Activated CD4-positive, alpha-beta T cell treated with anti-CD3 and anti-CD28 coated beads, Interleukin-2, amount 50 U/mL, for 24 hours (primary cell): ENCODE measurements at regions not wholly inside any gene's neighbourhood (a gene's known extent, or its start where the extent isn't known, plus 50 kb on each side); places are given as distances from the start of the nearest gene placed in this dataset.
"Not testable (repeated sequence)": the region's sequence is repeated elsewhere in the genome, so short reads cannot be mapped to it uniquely, and the experiment has no call there.

Source experiments
- DNase-seq, 2 donors: peaks; one replicate each; pipeline ENCODE4 v3.0.0-alpha.2; 2020; ENCODE audit warnings: low read depth in 1 of 2, low spot score in 1 of 2

- no peak for DNase-seq
Observed at GRCh38 chr3:31179768-31180167, 285.3 kb upstream of the GADL1 start.

GRCh38 chr3:31180274-31180673 lies 285.8 kb upstream of the GADL1 start:
- no peak for DNase-seq

- no peak for DNase-seq
Observed at GRCh38 chr3:31181661-31182060, 287.2 kb upstream of the GADL1 start.

- DNase-seq: no peak
Observed at GRCh38 chr3:31182661-31183060, 288.2 kb upstream of the GADL1 start.

GRCh38 chr3:31184261-31185061 lies 290.0 kb upstream of the GADL1 start:
- no peak for DNase-seq

GRCh38 chr3:31185062-31185357 lies 290.5 kb upstream of the GADL1 start:
- DNase-seq: no peak

GRCh38 chr3:31186041-31186440 lies 291.6 kb upstream of the GADL1 start:
- no peak for DNase-seq

GRCh38 chr3:31187380-31187779 lies 292.9 kb upstream of the GADL1 start:
- DNase-seq: no peak

GRCh38 chr3:31188112-31188511 lies 293.7 kb upstream of the GADL1 start:
- DNase-seq: no peak

GRCh38 chr3:31189330-31189729 lies 294.9 kb upstream of the GADL1 start:
- DNase-seq: no peak

GRCh38 chr3:31189971-31190370 lies 295.5 kb upstream of the GADL1 start:
- no peak for DNase-seq

GRCh38 chr3:31191354-31191753 lies 296.9 kb upstream of the GADL1 start:
- no peak for DNase-seq

- no peak for DNase-seq
Observed at GRCh38 chr3:31193429-31193828, 299.0 kb upstream of the GADL1 start.

- DNase-seq: no peak
Observed at GRCh38 chr3:31193871-31194270, 299.4 kb upstream of the GADL1 start.

GRCh38 chr3:31196261-31196660 lies 301.8 kb upstream of the GADL1 start:
- no peak for DNase-seq

GRCh38 chr3:31196881-31197364 lies 302.5 kb upstream of the GADL1 start:
- no peak for DNase-seq

GRCh38 chr3:31197941-31198340 lies 303.5 kb upstream of the GADL1 start:
- DNase-seq: no peak

GRCh38 chr3:31198890-31199289 lies 304.4 kb upstream of the GADL1 start:
- no peak for DNase-seq

GRCh38 chr3:31203960-31204795 lies 309.7 kb upstream of the GADL1 start:
- DNase-seq: no peak

GRCh38 chr3:31204796-31205056 lies 310.3 kb upstream of the GADL1 start:
- DNase-seq: not testable (repeated sequence)

- no peak for DNase-seq
Observed at GRCh38 chr3:31210068-31210645, 315.7 kb upstream of the GADL1 start.

- no peak for DNase-seq
Observed at GRCh38 chr3:31213869-31214486, 318.7 kb upstream of the STT3B start.
